ENCODE measurements at regions not wholly inside any gene's neighbourhood (a gene's known extent, or its start where the extent isn't known, plus 50 kb on each side); places are given as distances from the start of the nearest gene placed in this dataset.

GRCh38 chr9:34830068-34830467 lies 120.1 kb upstream of the CCL21 start:
- TF ChIP-seq CTCF (conservative IDR thresholded peaks at IDR 0.05) (no peak), ZFX (IDR thresholded peaks at IDR 0.05) (no peak)

Data from C4-2B (cell line).